SKM-1 treated with dmso at 0.1 percent for 144 hours (cell line): ENCODE measurements at regions not wholly inside any gene's neighbourhood (a gene's known extent, or its start where the extent isn't known, plus 50 kb on each side); places are given as distances from the start of the nearest gene placed in this dataset.
"Not testable (repeated sequence)": the region's sequence is repeated elsewhere in the genome, so short reads cannot be mapped to it uniquely, and the experiment has no call there.

ENCODE experiments used
- DNase-seq: peaks from one replicate; lab custom pipeline; 2025; ENCODE audit not compliant: unreplicated experiment; lab: John Stamatoyannopoulos, UW

- DNase-seq: no peak
These were observed 60.3 kb downstream of the EOMES start for GRCh38 chr3:27661797-27662196.

GRCh38 chr3:27659279-27660021, 62.7 kb downstream of the EOMES start:
- peak; percentile 35 for DNase-seq

GRCh38 chr3:27658741-27659140, 63.4 kb downstream of the EOMES start:
- DNase-seq: no peak

GRCh38 chr3:27657871-27658270, 64.3 kb downstream of the EOMES start:
- DNase-seq: no peak

GRCh38 chr3:27657404-27657803, 64.7 kb downstream of the EOMES start:
- DNase-seq: no peak

GRCh38 chr3:27656790-27657189, 65.3 kb downstream of the EOMES start:
- no peak for DNase-seq

- DNase-seq: no peak
These were observed 66.6 kb downstream of the EOMES start for GRCh38 chr3:27655547-27655946.

GRCh38 chr3:27653803-27654558, 68.1 kb downstream of the EOMES start:
- no peak for DNase-seq

- DNase-seq: no peak
These were observed 72.8 kb downstream of the EOMES start for GRCh38 chr3:27649277-27649676.

GRCh38 chr3:27646896-27647295, 75.2 kb downstream of the EOMES start:
- DNase-seq: no peak

GRCh38 chr3:27644941-27645340, 77.2 kb downstream of the EOMES start:
- DNase-seq: no peak

- no peak for DNase-seq
These were observed 78.8 kb downstream of the EOMES start for GRCh38 chr3:27643355-27643754.

- no peak for DNase-seq
These were observed 79.3 kb downstream of the EOMES start for GRCh38 chr3:27642796-27643195.

- no peak for DNase-seq
These were observed 80.1 kb downstream of the EOMES start for GRCh38 chr3:27641888-27642601.

GRCh38 chr3:27641271-27641800, 80.8 kb downstream of the EOMES start:
- DNase-seq: no peak

- DNase-seq: peak; percentile 75
These were observed 82.9 kb downstream of the EOMES start for GRCh38 chr3:27639271-27639670.

- no peak for DNase-seq
These were observed 83.5 kb downstream of the EOMES start for GRCh38 chr3:27638594-27638993.

- DNase-seq: peak; percentile 63
These were observed 84.7 kb downstream of the EOMES start for GRCh38 chr3:27637346-27637995.

GRCh38 chr3:27635006-27635405, 87.1 kb downstream of the EOMES start:
- DNase-seq: not testable (repeated sequence)

GRCh38 chr3:27633224-27633545, 88.9 kb downstream of the EOMES start:
- DNase-seq: peak; percentile 62
